GM04504 (cell line): ENCODE measurements at regions not wholly inside any gene's neighbourhood (a gene's known extent, or its start where the extent isn't known, plus 50 kb on each side); places are given as distances from the start of the nearest gene placed in this dataset.

Experiments
- DNase-seq: peaks from one replicate; pipeline ENCODE4 v3.0.0-alpha.2; 2012; ENCODE audit warnings: low read depth

GRCh38 chr11:134762248-134763029 lies 350.4 kb upstream of the B3GAT1 start:
- no peak for DNase-seq

GRCh38 chr11:134761926-134762247 lies 349.8 kb upstream of the B3GAT1 start:
- no peak for DNase-seq

- DNase-seq, result no peak
Measured at GRCh38 chr11:134761386-134761785, 349.3 kb upstream of the B3GAT1 start.

GRCh38 chr11:134760957-134761356 lies 348.9 kb upstream of the B3GAT1 start:
- DNase-seq, result no peak

GRCh38 chr11:134760299-134760698 lies 348.3 kb upstream of the B3GAT1 start:
- DNase-seq, result no peak

- DNase-seq, result no peak
Measured at GRCh38 chr11:134759855-134760254, 347.8 kb upstream of the B3GAT1 start.

- DNase-seq, result no peak
Measured at GRCh38 chr11:134759274-134759673, 347.2 kb upstream of the B3GAT1 start.

- no peak for DNase-seq
Measured at GRCh38 chr11:134758342-134758931, 346.4 kb upstream of the B3GAT1 start.

- no peak for DNase-seq
Measured at GRCh38 chr11:134757633-134758032, 345.6 kb upstream of the B3GAT1 start.

GRCh38 chr11:134756811-134757540 lies 344.9 kb upstream of the B3GAT1 start:
- DNase-seq, result no peak

GRCh38 chr11:134755535-134755934 lies 343.5 kb upstream of the B3GAT1 start:
- DNase-seq, result no peak

- no peak for DNase-seq
Measured at GRCh38 chr11:134754521-134755198, 342.6 kb upstream of the B3GAT1 start.

GRCh38 chr11:134753771-134754520 lies 341.9 kb upstream of the B3GAT1 start:
- DNase-seq, result no peak

GRCh38 chr11:134752964-134753770 lies 341.1 kb upstream of the B3GAT1 start:
- no peak for DNase-seq

GRCh38 chr11:134752526-134752925 lies 340.5 kb upstream of the B3GAT1 start:
- no peak for DNase-seq

GRCh38 chr11:134751766-134752165 lies 339.7 kb upstream of the B3GAT1 start:
- no peak for DNase-seq

GRCh38 chr11:134751031-134751585 lies 339.1 kb upstream of the B3GAT1 start:
- no peak for DNase-seq

- no peak for DNase-seq
Measured at GRCh38 chr11:134750619-134751018, 338.6 kb upstream of the B3GAT1 start.

- DNase-seq, result no peak
Measured at GRCh38 chr11:134749040-134749839, 337.2 kb upstream of the B3GAT1 start.

GRCh38 chr11:134746609-134747008 lies 334.6 kb upstream of the B3GAT1 start:
- DNase-seq, result no peak
